PC-3 (cell line): ENCODE measurements at regions not wholly inside any gene's neighbourhood (a gene's known extent, or its start where the extent isn't known, plus 50 kb on each side); places are given as distances from the start of the nearest gene placed in this dataset.
"Not testable (repeated sequence)": the region's sequence is repeated elsewhere in the genome, so short reads cannot be mapped to it uniquely, and the experiment has no call there.

Experiments
- ATAC-seq: fragments of 200-7000 bp; cut with Tn5 transposase; 2 replicates; pipeline ENCODE4 v1.9.1; 2020; ENCODE audit warnings: mild to moderate bottlenecking, moderate library complexity
- BruUV-seq: library from RNA; stranded (reverse); fragments of 400-500 nt; replicated peaks from 2 replicates; lab custom pipeline; 2021; lab: Mats Ljungman, UMichigan
- CTCF ChIA-PET: fragments of 300-600 bp; sonication (Branson Sonifier 250); formaldehyde crosslinking; loops from one replicate; lab custom pipeline; 2022; ENCODE audit warnings: antibody characterized with exemption; lab: Charles Lee
- POLR2A ChIA-PET: fragments of 300-600 bp; sonication (Branson Sonifier 250); formaldehyde crosslinking; loops from one replicate; lab custom pipeline; 2022; ENCODE audit warnings: antibody characterized with exemption; ENCODE audit not compliant: unreplicated experiment; lab: Charles Lee
- DNase-seq: peaks from one replicate; pipeline ENCODE4 v3.0.0-alpha.2; 2015
- H2AFZ ChIP-seq: fragments of 300-600 bp; sonication (generic); 2 replicates; pipeline ENCODE4 v1.6.0; 2016; ENCODE audit warnings: antibody characterized with exemption, low read length
- H3F3A ChIP-seq: fragments of 300-600 bp; sonication (generic); one replicate; pipeline ENCODE4 v1.6.0; 2017; ENCODE audit warnings: antibody characterized with exemption, low read length, control low read depth, mild to moderate bottlenecking; ENCODE audit not compliant: unreplicated experiment
- H3K27ac ChIP-seq: fragments of 300-600 bp; sonication (generic); 2 replicates; pipeline ENCODE4 v1.5.1; 2016; ENCODE audit warnings: mild to moderate bottlenecking, low read length
- H3K27me3 ChIP-seq: fragments of 300-600 bp; sonication (generic); 2 replicates; pipeline ENCODE4 v1.6.1; 2016; ENCODE audit warnings: low read length, mixed read lengths
- H3K36me3 ChIP-seq: fragments of 300-600 bp; sonication (generic); 2 replicates; pipeline ENCODE4 v1.6.1; 2016; ENCODE audit warnings: low read depth, mixed run types, low read length, mixed read lengths
- H3K4me1 ChIP-seq: fragments of 300-600 bp; sonication (generic); 2 replicates; pipeline ENCODE4 v1.5.1; 2016; ENCODE audit warnings: low read length; ENCODE audit not compliant: insufficient read depth
- H3K4me2 ChIP-seq: fragments of 300-600 bp; sonication (generic); 2 replicates; pipeline ENCODE4 v1.6.0; 2016; ENCODE audit warnings: low read length
- H3K4me3 ChIP-seq: fragments of 300-600 bp; sonication (generic); 2 replicates; pipeline ENCODE4 v1.5.1; 2016; ENCODE audit warnings: mild to moderate bottlenecking, low read length, mixed read lengths
- H3K79me2 ChIP-seq: fragments of 300-600 bp; sonication (generic); 2 replicates; pipeline ENCODE4 v1.6.1; 2017; ENCODE audit warnings: low read length, mixed read lengths
- H3K9ac ChIP-seq: fragments of 300-600 bp; sonication (generic); 2 replicates; pipeline ENCODE4 v1.6.0; 2016; ENCODE audit warnings: mild to moderate bottlenecking, low read length
- H3K9me2 ChIP-seq: fragments of 300-600 bp; sonication (generic); replicated peaks from 2 replicates; pipeline ENCODE4 v1.6.1; 2016; ENCODE audit warnings: mixed run types, low read length, mixed read lengths
- H3K9me3 ChIP-seq: fragments of 300-600 bp; sonication (generic); 2 replicates; pipeline ENCODE4 v1.6.1; 2016; ENCODE audit warnings: low read length, mixed read lengths
- H4K20me1 ChIP-seq: fragments of 300-600 bp; sonication (generic); 2 replicates; pipeline ENCODE4 v1.6.1; 2016; ENCODE audit warnings: low read length, mixed read lengths
- CTCF ChIP-seq: fragments of 300-600 bp; sonication (generic); conservative IDR thresholded peaks from 2 replicates; pipeline ENCODE4 v1.5.1; 2017; ENCODE audit warnings: antibody characterized with exemption, low read depth, mild to moderate bottlenecking, low read length
- EZH2 ChIP-seq: fragments of 300-600 bp; sonication (generic); IDR thresholded peaks from one replicate; pipeline ENCODE4 v1.6.1; 2017; ENCODE audit warnings: antibody characterized with exemption, mild to moderate bottlenecking, low read length; ENCODE audit not compliant: unreplicated experiment
- EZH2phosphoT487 ChIP-seq: fragments of 300-600 bp; sonication (generic); IDR thresholded peaks from 2 replicates; pipeline ENCODE4 v1.6.1; 2018; ENCODE audit warnings: mild to moderate bottlenecking, antibody characterized with exemption, low read length, borderline replicate concordance
- intact Hi-C: fragments of 100-400 bp; cut with micrococcal nuclease; formaldehyde crosslinking; loops from 2 replicates; pipeline ENCODE4 v1.9.0; 2023

GRCh38 chr1:217040711-217041455 is 317.7 kb upstream of the ESRRG start:
- Histone ChIP-seq H3K9me3 (peaks cover 20% of the 10 kb centered on the region), H3K4me1 (no peaks in the 10 kb centered on the region), H3K36me3 (no peaks in the 10 kb centered on the region; the same call in 1 of the 2 replicates), H3K4me3 (no peak overlapping the region), H3K79me2 (no peaks in the 10 kb centered on the region), H4K20me1 (no peaks in the 10 kb centered on the region), H3K4me2 (no peak overlapping the region), H3K27ac (no peak overlapping the region), H3K27me3 (no peaks in the 10 kb centered on the region), H3K9me2 (no peaks in the 10 kb centered on the region), H3F3A (no peaks in the 10 kb centered on the region), H2AFZ (no peak overlapping the region), H3K9ac (no peak overlapping the region)
- no peak for DNase-seq
- CTCF ChIA-PET = no interaction called here
- ATAC-seq = no peak
- TF ChIP-seq EZH2 (no peak), CTCF (no peak), EZH2phosphoT487 (no peak)
- intact Hi-C loops = no loop called here
- POLR2A ChIA-PET = interaction anchor here (0.7 kb wide), 1 partner anchor 581 kb away, joined by 7 read pairs; no protein-coding TSS in a partner anchor
- BruUV-seq = no TSS peak

- POLR2A ChIA-PET = interaction anchor here (0.7 kb wide), 1 partner anchor 582 kb away, joined by 7 read pairs; no protein-coding TSS in a partner anchor
- Histone ChIP-seq H3K9me3 (peaks cover 20% of the 10 kb centered on the region), H3K27ac (no peak overlapping the region), H3K4me1 (no peaks in the 10 kb centered on the region), H3K9me2 (no peaks in the 10 kb centered on the region), H2AFZ (no peak overlapping the region), H3K4me2 (no peak overlapping the region), H3K36me3 (no peaks in the 10 kb centered on the region; the same call in 1 of the 2 replicates), H3K27me3 (no peaks in the 10 kb centered on the region), H3F3A (no peaks in the 10 kb centered on the region), H3K79me2 (no peaks in the 10 kb centered on the region), H4K20me1 (no peaks in the 10 kb centered on the region), H3K4me3 (no peak overlapping the region), H3K9ac (no peak overlapping the region)
- CTCF ChIA-PET = no interaction called here
- BruUV-seq = no TSS peak
- TF ChIP-seq CTCF = no peak
- TF ChIP-seq EZH2phosphoT487 = no peak
- no peak for TF ChIP-seq EZH2
- DNase-seq (no peak), ATAC-seq (no peak)
- intact Hi-C loops = no loop called here
Measured at GRCh38 chr1:217039926-217040325, 316.7 kb upstream of the ESRRG start.

GRCh38 chr1:217039139-217039538 is 315.9 kb upstream of the ESRRG start:
- BruUV-seq, DNase-seq, H3K36me3 ChIP-seq, H3K79me2 ChIP-seq, H2AFZ ChIP-seq, POLR2A ChIA-PET, H3K4me3 ChIP-seq, H3K9ac ChIP-seq, H3K4me1 ChIP-seq, H3K27ac ChIP-seq, intact Hi-C loops, H4K20me1 ChIP-seq, H3F3A ChIP-seq, H3K27me3 ChIP-seq, H3K9me2 ChIP-seq, CTCF ChIA-PET, H3K4me2 ChIP-seq, ATAC-seq: not testable (repeated sequence)
- peaks cover 20% of the 10 kb centered on the region for H3K9me3 ChIP-seq
